Chondrocyte (in vitro differentiated cells): ENCODE measurements at regions not wholly inside any gene's neighbourhood (a gene's known extent, or its start where the extent isn't known, plus 50 kb on each side); places are given as distances from the start of the nearest gene placed in this dataset.
"Not testable (repeated sequence)": the region's sequence is repeated elsewhere in the genome, so short reads cannot be mapped to it uniquely, and the experiment has no call there.

Experiments
- DNase-seq: peaks from one replicate; pipeline ENCODE4 v3.0.0; 2021; ENCODE audit warnings: mixed read lengths, low spot score
- H3K27ac Mint-ChIP-seq: one replicate; pipeline ENCODE4 v1.8.0; 2021; ENCODE audit warnings: mild to moderate bottlenecking, moderate library complexity, mixed read lengths; ENCODE audit not compliant: unreplicated experiment
- H3K27me3 Mint-ChIP-seq: 2 replicates; pipeline ENCODE4 v1.8.0; 2021; ENCODE audit warnings: low read depth, mixed read lengths
- H3K36me3 Mint-ChIP-seq: 2 replicates; pipeline ENCODE4 v1.8.0; 2021; ENCODE audit warnings: low read depth, mixed read lengths
- H3K4me1 Mint-ChIP-seq: 2 replicates; pipeline ENCODE4 v1.8.0; 2021; ENCODE audit warnings: low read depth, mild to moderate bottlenecking, mixed read lengths
- H3K4me3 Mint-ChIP-seq: one replicate; pipeline ENCODE4 v1.8.0; 2021; ENCODE audit warnings: mild to moderate bottlenecking, moderate library complexity, mixed read lengths; ENCODE audit not compliant: unreplicated experiment
- H3K9me3 Mint-ChIP-seq: 2 replicates; pipeline ENCODE4 v1.8.0; 2021; ENCODE audit warnings: low read depth, mixed read lengths
- CTCF ChIP-seq: fragments of 200-600 bp; sonication (generic); IDR thresholded peaks from 2 replicates; pipeline ENCODE4 v1.5.0; 2021; ENCODE audit warnings: antibody characterized with exemption, mild to moderate bottlenecking, moderate library complexity

DNA sequence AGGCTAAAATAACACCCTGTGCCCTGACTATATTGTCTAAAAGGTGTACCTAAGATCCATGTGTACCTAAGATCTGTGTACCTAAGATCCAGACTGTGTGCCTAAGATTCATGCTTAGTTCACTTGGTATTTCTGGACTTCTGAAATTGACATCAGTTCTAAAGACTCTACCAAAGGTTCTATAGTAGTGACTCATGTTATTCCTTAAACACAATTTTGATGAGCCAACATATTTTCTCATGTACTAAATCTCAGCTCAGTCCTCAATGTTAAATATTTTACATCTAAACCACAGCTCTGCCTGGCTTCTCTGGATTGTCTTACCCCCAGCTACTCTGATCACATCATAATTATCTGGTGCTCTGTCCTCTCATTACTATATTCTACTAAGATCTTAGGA, 802.3 kb upstream of the SORCS1 start:
- Mint-ChIP-seq H3K9me3 (peaks cover 3% of the 10 kb centered on the region), H3K27me3 (no peaks in the 10 kb centered on the region), H3K4me1 (no peaks in the 10 kb centered on the region), H3K36me3 (no peaks in the 10 kb centered on the region), H3K27ac (no peak overlapping the region), H3K4me3 (no peak overlapping the region)
- no peak for DNase-seq
- TF ChIP-seq CTCF, result no peak

GRCh38 chr10:107952649-107953556, 788.4 kb upstream of the SORCS1 start:
- H3K4me1 Mint-ChIP-seq, result no peaks in the 10 kb centered on the region
- H3K4me3 Mint-ChIP-seq, result no peak overlapping the region
- TF ChIP-seq CTCF, result no peak
- H3K27ac Mint-ChIP-seq, result no peak overlapping the region
- H3K27me3 Mint-ChIP-seq, result no peaks in the 10 kb centered on the region
- no peak for DNase-seq
- peaks cover 25% of the 10 kb centered on the region for H3K9me3 Mint-ChIP-seq
- no peaks in the 10 kb centered on the region for H3K36me3 Mint-ChIP-seq

- H3K36me3 Mint-ChIP-seq, H3K4me1 Mint-ChIP-seq, H3K27me3 Mint-ChIP-seq, H3K27ac Mint-ChIP-seq, H3K4me3 Mint-ChIP-seq, DNase-seq: not testable (repeated sequence)
- H3K9me3 Mint-ChIP-seq, result peaks cover 32% of the 10 kb centered on the region
Measured at GRCh38 chr10:107950411-107951062, 786.0 kb upstream of the SORCS1 start.

DNA sequence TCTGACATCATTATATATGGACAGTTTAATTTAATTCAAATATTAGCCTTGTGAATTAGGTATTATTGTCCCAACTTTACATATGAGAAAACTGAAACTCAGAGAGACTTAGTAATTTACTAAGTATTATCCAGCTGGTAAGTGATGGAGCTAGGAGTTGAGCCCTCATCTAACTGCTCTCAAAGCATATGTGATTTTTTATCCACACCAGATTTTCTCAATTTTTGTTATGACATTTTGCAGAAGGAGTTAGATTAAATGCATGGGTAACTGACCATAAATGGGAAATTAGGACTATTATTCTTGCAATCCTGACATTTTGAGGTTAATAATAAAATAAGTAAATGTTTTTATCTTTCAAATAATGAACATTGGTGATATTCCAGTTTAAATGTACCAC, 778.3 kb upstream of the SORCS1 start:
- no peaks in the 10 kb centered on the region for H3K36me3 Mint-ChIP-seq

DNA sequence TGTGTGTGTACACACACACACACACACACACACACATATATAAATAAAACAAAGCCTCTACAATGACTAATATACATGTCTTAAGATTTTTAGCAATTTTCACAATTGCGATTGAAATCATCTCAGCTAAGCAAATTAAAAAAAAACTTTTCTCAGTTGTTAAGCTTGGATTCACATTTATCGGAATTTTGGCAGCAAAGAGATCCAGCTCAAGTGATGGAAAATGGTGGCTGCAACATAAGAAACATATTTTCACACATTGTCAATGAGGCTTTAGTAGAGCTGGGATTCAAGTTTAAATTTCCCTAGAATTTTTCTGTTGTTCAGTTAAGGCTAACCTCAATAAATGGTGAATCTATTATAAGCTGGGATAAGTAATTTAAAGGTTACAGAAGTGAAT, 768.6 kb upstream of the SORCS1 start:
- no peak for DNase-seq
- Mint-ChIP-seq H3K9me3 (peaks cover 9% of the 10 kb centered on the region), H3K27ac (no peak overlapping the region), H3K36me3 (no peaks in the 10 kb centered on the region), H3K4me3 (no peak overlapping the region), H3K27me3 (no peaks in the 10 kb centered on the region), H3K4me1 (no peaks in the 10 kb centered on the region)
- no peak for TF ChIP-seq CTCF

More for the DNA sequence above, 778.3 kb upstream of the SORCS1 start:
- no peak for TF ChIP-seq CTCF
- Mint-ChIP-seq H3K4me1 (no peaks in the 10 kb centered on the region), H3K9me3 (peaks cover 13% of the 10 kb centered on the region), H3K27ac (no peak overlapping the region), H3K27me3 (no peaks in the 10 kb centered on the region), H3K4me3 (no peak overlapping the region)
- DNase-seq, result no peak
